Gastrocnemius medialis (tissue), 4 donors: ENCODE measurements at regions not wholly inside any gene's neighbourhood (a gene's known extent, or its start where the extent isn't known, plus 50 kb on each side); places are given as distances from the start of the nearest gene placed in this dataset.
"Not testable (repeated sequence)": the region's sequence is repeated elsewhere in the genome, so short reads cannot be mapped to it uniquely, and the experiment has no call there.

Experiments
- CTCF ChIP-seq, 5 experiments: fragments of 450-650 bp in 3 of 5; fragments of 200-600 bp in 2 of 5; sonication (generic) in 2 of 5; IDR thresholded peaks in 4 of 5; conservative IDR thresholded peaks in 1 of 5; 1 replicate in 4 of 5; 2 replicates in 1 of 5; pipeline ENCODE4 v1.5.1; 2016 to 2019; ENCODE audit warnings: antibody characterized with exemption in 5 of 5, mild to moderate bottlenecking in 3 of 5, moderate library complexity in 3 of 5
- POLR2A ChIP-seq, 2 donors: fragments of 450-650 bp; IDR thresholded peaks; one replicate each; pipeline ENCODE4 v1.6.1; 2017; ENCODE audit warnings: antibody characterized with exemption in 2 of 2, mild to moderate bottlenecking in 2 of 2, moderate library complexity in 2 of 2

GRCh38 chr19:20261513-20261912 is 94.5 kb downstream of the ZNF486 start:
- TF ChIP-seq CTCF (IDR thresholded peaks at IDR 0.05 in 4 of 5, conservative IDR thresholded peaks at IDR 0.05 in 1 of 5); POLR2A (IDR thresholded peaks at IDR 0.05): not testable (repeated sequence)
